Choroid plexus epithelial cell (primary cell): ENCODE measurements at regions not wholly inside any gene's neighbourhood (a gene's known extent, or its start where the extent isn't known, plus 50 kb on each side); places are given as distances from the start of the nearest gene placed in this dataset.
A peak's percentile ranks its signal among the peaks of the same experiment; 100 is the strongest.

Source experiments
- DNase-seq: peaks from one replicate; pipeline ENCODE4 v3.0.0-alpha.2; 2010; ENCODE audit warnings: low read depth
- H3K4me3 ChIP-seq: 2 replicates; pipeline ENCODE4 v1.5.1; 2011; ENCODE audit warnings: low read depth, mild to moderate bottlenecking, control low read depth, low read length, moderate library complexity
- CTCF ChIP-seq: conservative IDR thresholded peaks from 2 replicates; pipeline ENCODE4 v1.5.1; 2011; ENCODE audit warnings: low read depth, mild to moderate bottlenecking, control low read depth, inconsistent platforms, low read length, moderate library complexity

DNA sequence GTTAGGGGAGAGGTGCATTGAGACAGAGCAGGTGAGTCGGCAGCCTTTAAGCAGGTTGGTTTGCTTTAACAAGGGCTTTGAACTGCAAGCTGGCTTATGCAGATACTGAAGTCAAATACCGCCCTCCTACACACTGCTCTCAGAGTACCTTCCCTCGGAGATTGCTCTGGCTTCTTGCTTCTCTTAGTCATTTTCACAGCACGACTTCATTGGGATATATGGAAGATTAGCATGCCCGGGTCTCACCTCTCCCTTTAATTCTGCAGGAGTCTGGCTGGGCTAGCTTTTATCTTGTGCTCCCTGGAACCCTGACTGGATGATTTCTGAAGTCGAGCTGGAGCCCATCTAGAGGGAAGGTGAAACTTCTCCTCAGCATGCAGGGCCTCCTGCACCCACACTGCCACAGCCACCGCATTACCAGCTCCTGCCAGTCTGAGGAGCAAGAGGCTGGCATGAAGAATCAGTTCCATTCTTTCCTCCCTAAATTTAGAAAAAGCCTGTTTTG lies 395.5 kb upstream of the HNRNPA3 start:
- DNase-seq, result no peak
- TF ChIP-seq CTCF, result no peak
- no peak overlapping the region for H3K4me3 ChIP-seq

- no peak for TF ChIP-seq CTCF
- H3K4me3 ChIP-seq, result no peak overlapping the region
- DNase-seq, result no peak
Observed at GRCh38 chr2:176818076-176818475, 394.5 kb upstream of the HNRNPA3 start.

DNA sequence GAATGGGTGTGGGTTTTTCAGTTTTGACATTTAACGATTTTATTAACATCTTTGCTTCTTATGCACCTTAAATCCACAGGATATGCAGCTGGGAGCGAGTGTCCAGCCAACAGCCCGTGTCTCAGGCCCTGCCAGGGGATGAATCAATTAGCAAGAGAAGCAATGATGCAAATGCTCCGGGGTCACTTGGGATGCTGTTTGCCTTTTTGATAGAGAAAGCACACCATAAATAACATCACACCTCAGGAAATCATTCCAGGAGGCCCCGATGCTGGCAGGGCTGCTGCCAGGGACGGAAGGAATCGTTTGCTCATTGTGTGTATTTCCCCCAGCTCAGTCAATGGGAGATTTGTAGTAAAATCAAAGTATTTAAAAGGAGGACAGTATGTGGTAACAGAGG lies 394.0 kb upstream of the HNRNPA3 start:
- no peak for TF ChIP-seq CTCF
- DNase-seq, result no peak
- H3K4me3 ChIP-seq, result no peak overlapping the region

DNA sequence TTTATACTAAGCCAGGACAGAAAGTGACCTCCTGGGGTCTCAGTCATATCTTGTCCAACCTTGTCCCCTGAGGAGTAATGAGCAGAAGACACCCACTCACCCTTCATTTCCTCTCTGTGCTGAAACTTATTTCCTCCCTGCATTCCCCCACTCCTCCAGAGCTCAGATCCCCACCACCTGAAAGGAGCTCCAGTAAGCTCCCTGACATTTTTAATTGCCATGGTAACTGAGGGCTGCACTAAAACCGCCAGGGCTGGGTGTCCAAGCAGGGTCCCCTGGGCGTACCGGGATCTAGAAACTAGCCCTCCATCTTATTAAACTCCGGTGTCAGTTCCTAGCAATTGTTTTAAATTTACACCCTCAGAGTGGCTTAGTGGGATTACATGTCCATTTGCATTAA lies 393.3 kb upstream of the HNRNPA3 start:
- no peak overlapping the region for H3K4me3 ChIP-seq
- DNase-seq, result no peak
- TF ChIP-seq CTCF, result no peak

- no peak overlapping the region for H3K4me3 ChIP-seq
- no peak for TF ChIP-seq CTCF
- DNase-seq, result no peak
Observed at GRCh38 chr2:176820371-176820932, 392.1 kb upstream of the HNRNPA3 start.

DNA sequence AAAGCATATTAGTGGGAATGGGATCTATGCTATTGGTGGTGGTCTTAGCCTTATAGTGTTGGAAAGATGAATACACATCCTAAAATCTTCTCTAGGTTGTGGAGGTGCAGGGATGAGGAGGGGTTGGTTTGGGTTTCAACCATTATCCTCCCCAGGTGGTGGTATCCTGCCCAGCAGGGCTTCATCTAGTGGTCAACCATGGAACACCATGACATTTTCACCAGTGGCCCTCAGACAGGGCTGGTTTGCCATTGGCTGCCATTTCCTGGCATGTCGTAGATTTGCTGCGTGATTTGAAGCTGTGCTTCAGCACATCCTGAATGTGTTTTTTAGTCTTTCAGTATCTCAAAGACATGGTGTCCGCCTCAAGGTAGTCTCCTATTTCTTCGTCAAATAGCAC lies 391.2 kb upstream of the HNRNPA3 start:
- DNase-seq, result no peak
- peak; percentile 9 for TF ChIP-seq CTCF

GRCh38 chr2:176822060-176822459 lies 390.5 kb upstream of the HNRNPA3 start:
- DNase-seq, result no peak
- no peak overlapping the region for H3K4me3 ChIP-seq
- TF ChIP-seq CTCF, result no peak

More for the DNA sequence above, 391.2 kb upstream of the HNRNPA3 start:
- no peak overlapping the region for H3K4me3 ChIP-seq
